HCT116 (cell line): ENCODE measurements at regions not wholly inside any gene's neighbourhood (a gene's known extent, or its start where the extent isn't known, plus 50 kb on each side); places are given as distances from the start of the nearest gene placed in this dataset.

Source experiments
- ELF1 ChIP-seq: IDR thresholded peaks from 2 replicates; pipeline ENCODE4 v1.6.1; 2012; ENCODE audit warnings: low read depth, borderline replicate concordance
- EZH2 ChIP-seq: fragments of 200-600 bp; sonication (generic); IDR thresholded peaks from 2 replicates; pipeline ENCODE4 v1.6.1; 2017; ENCODE audit warnings: antibody characterized with exemption, mixed run types
- EZH2phosphoT487 ChIP-seq: fragments of 200-600 bp; IDR thresholded peaks from 2 replicates; pipeline ENCODE4 v1.6.1; 2018; ENCODE audit warnings: antibody characterized with exemption, borderline replicate concordance
- JUND ChIP-seq: IDR thresholded peaks from 2 replicates; pipeline ENCODE4 v1.6.1; 2012
- POLR2A ChIP-seq: IDR thresholded peaks from 2 replicates; pipeline ENCODE4 v1.7.0; 2011; ENCODE audit warnings: borderline replicate concordance; ENCODE audit not compliant: insufficient read depth, insufficient read length; ENCODE audit errors: extremely low read depth
- POLR2AphosphoS5 ChIP-seq: IDR thresholded peaks from 2 replicates; pipeline ENCODE4 v1.6.1; 2011; ENCODE audit warnings: mild to moderate bottlenecking, low read depth, low read length, moderate library complexity
- RAD21 ChIP-seq: IDR thresholded peaks from 2 replicates; pipeline ENCODE4 v1.6.1; 2012; ENCODE audit warnings: low read depth, mild to moderate bottlenecking
- SIN3A ChIP-seq: IDR thresholded peaks from 2 replicates; pipeline ENCODE4 v1.6.1; 2012; ENCODE audit warnings: low read depth
- TCF7L2 ChIP-seq: IDR thresholded peaks from 2 replicates; pipeline ENCODE4 v1.7.0; 2011; ENCODE audit warnings: borderline replicate concordance, inconsistent platforms; ENCODE audit not compliant: insufficient read depth, insufficient read length; ENCODE audit errors: extremely low read depth
- TF ChIP-seq, protein P1 (sequence below), 3 experiments: fragments of 200-600 bp in 1 of 3; sonication (generic) in 1 of 3; IDR thresholded peaks in 2 of 3; conservative IDR thresholded peaks in 1 of 3; 2 replicates each; pipeline ENCODE4 v1.5.1; 2012 to 2017; ENCODE audit warnings: low read depth in 2 of 3, low read length in 2 of 3, antibody characterized with exemption in 1 of 3, borderline replicate concordance in 1 of 3, control low read depth in 1 of 3, mild to moderate bottlenecking in 1 of 3, mixed read lengths in 1 of 3, mixed run types in 1 of 3, moderate library complexity in 1 of 3; ENCODE audit not compliant: insufficient read depth in 1 of 3
- TF ChIP-seq, protein P2 (sequence below): IDR thresholded peaks from 2 replicates; pipeline ENCODE4 v1.6.1; 2011; ENCODE audit warnings: mild to moderate bottlenecking, low read length, moderate library complexity; ENCODE audit not compliant: insufficient replicate concordance; ENCODE audit errors: extremely low read depth
- TF ChIP-seq, protein P3 (sequence below): IDR thresholded peaks from 2 replicates; pipeline ENCODE4 v1.6.1; 2012
- TF ChIP-seq, protein P4 (sequence below): IDR thresholded peaks from 2 replicates; pipeline ENCODE4 v1.6.1; 2012

DNA sequence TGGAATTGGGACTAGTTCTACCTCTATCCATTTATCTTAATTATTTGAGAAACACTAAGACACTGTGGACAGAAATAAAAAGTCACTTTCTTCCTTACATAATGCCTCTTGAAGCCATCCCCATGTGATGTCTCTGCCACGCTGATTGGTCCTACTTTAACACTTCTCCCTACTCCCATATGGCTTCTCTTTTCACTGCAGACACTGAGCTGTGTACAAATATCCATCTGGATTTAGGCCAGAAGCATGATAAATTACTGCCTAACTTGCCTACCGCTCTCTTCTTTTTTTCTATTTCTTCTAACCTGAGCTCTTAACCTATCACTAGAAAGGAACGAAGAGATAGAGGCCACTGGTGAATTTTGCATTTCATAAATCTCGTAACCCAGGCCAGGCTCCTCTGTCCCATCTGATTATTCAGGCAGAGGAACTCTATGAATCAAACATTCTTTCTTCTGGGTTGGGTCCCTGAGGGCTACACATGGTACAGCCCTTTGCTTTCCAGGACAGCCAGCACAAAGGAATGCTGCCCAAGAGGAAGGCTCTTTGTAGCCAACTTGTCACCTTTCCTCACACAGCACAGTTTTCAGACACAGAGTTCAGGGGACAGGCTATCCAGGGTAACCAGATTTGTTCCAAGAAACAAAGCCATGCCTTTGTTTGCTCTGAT, 878.5 kb upstream of the LRRC4C start:
- TF ChIP-seq POLR2AphosphoS5 (no peak), POLR2A (no peak), ELF1 (no peak), EZH2phosphoT487 (no peak), SIN3A (no peak), JUND (no peak), TCF7L2 (no peak), EZH2 (no peak), RAD21 (no peak)
- TF ChIP-seq, protein P1, sequence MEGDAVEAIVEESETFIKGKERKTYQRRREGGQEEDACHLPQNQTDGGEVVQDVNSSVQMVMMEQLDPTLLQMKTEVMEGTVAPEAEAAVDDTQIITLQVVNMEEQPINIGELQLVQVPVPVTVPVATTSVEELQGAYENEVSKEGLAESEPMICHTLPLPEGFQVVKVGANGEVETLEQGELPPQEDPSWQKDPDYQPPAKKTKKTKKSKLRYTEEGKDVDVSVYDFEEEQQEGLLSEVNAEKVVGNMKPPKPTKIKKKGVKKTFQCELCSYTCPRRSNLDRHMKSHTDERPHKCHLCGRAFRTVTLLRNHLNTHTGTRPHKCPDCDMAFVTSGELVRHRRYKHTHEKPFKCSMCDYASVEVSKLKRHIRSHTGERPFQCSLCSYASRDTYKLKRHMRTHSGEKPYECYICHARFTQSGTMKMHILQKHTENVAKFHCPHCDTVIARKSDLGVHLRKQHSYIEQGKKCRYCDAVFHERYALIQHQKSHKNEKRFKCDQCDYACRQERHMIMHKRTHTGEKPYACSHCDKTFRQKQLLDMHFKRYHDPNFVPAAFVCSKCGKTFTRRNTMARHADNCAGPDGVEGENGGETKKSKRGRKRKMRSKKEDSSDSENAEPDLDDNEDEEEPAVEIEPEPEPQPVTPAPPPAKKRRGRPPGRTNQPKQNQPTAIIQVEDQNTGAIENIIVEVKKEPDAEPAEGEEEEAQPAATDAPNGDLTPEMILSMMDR (IDR thresholded peaks at IDR 0.05 in 2 of 3, conservative IDR thresholded peaks at IDR 0.05 in 1 of 3; ENCODE audit: borderline replicate concordance in 1 of 3, insufficient read depth in 1 of 3, low read depth in 2 of 3, low read length in 2 of 3) = no peak
- TF ChIP-seq, protein P2, sequence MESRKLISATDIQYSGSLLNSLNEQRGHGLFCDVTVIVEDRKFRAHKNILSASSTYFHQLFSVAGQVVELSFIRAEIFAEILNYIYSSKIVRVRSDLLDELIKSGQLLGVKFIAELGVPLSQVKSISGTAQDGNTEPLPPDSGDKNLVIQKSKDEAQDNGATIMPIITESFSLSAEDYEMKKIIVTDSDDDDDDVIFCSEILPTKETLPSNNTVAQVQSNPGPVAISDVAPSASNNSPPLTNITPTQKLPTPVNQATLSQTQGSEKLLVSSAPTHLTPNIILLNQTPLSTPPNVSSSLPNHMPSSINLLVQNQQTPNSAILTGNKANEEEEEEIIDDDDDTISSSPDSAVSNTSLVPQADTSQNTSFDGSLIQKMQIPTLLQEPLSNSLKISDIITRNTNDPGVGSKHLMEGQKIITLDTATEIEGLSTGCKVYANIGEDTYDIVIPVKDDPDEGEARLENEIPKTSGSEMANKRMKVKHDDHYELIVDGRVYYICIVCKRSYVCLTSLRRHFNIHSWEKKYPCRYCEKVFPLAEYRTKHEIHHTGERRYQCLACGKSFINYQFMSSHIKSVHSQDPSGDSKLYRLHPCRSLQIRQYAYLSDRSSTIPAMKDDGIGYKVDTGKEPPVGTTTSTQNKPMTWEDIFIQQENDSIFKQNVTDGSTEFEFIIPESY = no peak
- TF ChIP-seq, protein P3, sequence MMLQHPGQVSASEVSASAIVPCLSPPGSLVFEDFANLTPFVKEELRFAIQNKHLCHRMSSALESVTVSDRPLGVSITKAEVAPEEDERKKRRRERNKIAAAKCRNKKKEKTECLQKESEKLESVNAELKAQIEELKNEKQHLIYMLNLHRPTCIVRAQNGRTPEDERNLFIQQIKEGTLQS = no peak
- TF ChIP-seq, protein P4, sequence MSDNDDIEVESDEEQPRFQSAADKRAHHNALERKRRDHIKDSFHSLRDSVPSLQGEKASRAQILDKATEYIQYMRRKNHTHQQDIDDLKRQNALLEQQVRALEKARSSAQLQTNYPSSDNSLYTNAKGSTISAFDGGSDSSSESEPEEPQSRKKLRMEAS = no peak
